CD14-positive monocyte (primary cell): ENCODE measurements at regions not wholly inside any gene's neighbourhood (a gene's known extent, or its start where the extent isn't known, plus 50 kb on each side); places are given as distances from the start of the nearest gene placed in this dataset.

Experiments used
- DNase-seq, 3 donors: peaks; one replicate each; pipeline ENCODE4 v3.0.0-alpha.2; 2011 to 2022
- H2AFZ ChIP-seq: 2 replicates; pipeline ENCODE4 v1.6.0; 2012; ENCODE audit warnings: mild to moderate bottlenecking, low read depth, low read length, inconsistent platforms; ENCODE audit not compliant: insufficient read depth, poor library complexity, severe bottlenecking
- H3K27ac ChIP-seq, 2 donors: 1 replicate in 1 of 2; 2 replicates in 1 of 2; pipeline ENCODE4 v1.5.1; 2012 to 2013; ENCODE audit warnings: low read length in 2 of 2, control low read depth in 1 of 2, inconsistent platforms in 1 of 2, low read depth in 1 of 2, mild to moderate bottlenecking in 1 of 2
- H3K27me3 ChIP-seq, 2 donors: one replicate each; pipeline versions ENCODE4 v1.6.0 to v1.6.1; 2011 to 2013; ENCODE audit warnings: low read length in 2 of 2; ENCODE audit not compliant: control insufficient read depth in 2 of 2, insufficient read depth in 2 of 2
- H3K36me3 ChIP-seq, 2 donors: replicated peaks in 1 of 2; 1 replicate in 1 of 2; 2 replicates in 1 of 2; pipeline versions ENCODE4 v1.5.1 to v1.6.1; 2012 to 2013; ENCODE audit warnings: low read length in 2 of 2, control low read depth in 1 of 2, inconsistent platforms in 1 of 2, mild to moderate bottlenecking in 1 of 2; ENCODE audit not compliant: insufficient read depth in 2 of 2, control insufficient read depth in 1 of 2
- H3K4me1 ChIP-seq, 2 donors: 1 replicate in 1 of 2; 2 replicates in 1 of 2; pipeline versions ENCODE4 v1.5.1 to v1.6.1; 2012 to 2013; ENCODE audit warnings: low read length in 2 of 2, control low read depth in 1 of 2, inconsistent platforms in 1 of 2, mild to moderate bottlenecking in 1 of 2, moderate library complexity in 1 of 2; ENCODE audit not compliant: insufficient read depth in 2 of 2, control insufficient read depth in 1 of 2
- H3K4me2 ChIP-seq: replicated peaks from 2 replicates; pipeline ENCODE3; 2012; ENCODE audit warnings: low read length, moderate library complexity, mild to moderate bottlenecking; ENCODE audit not compliant: poor library complexity, severe bottlenecking; ENCODE audit errors: extremely low read depth
- H3K4me3 ChIP-seq, 3 experiments: fragments of 200-600 bp in 1 of 3; sonication (generic) in 1 of 3; replicated peaks in 1 of 3; 1 replicate in 2 of 3; 2 replicates in 1 of 3; pipeline ENCODE4 v1.5.1; 2011 to 2013; ENCODE audit warnings: low read length in 3 of 3, mild to moderate bottlenecking in 3 of 3, control low read depth in 2 of 3, low read depth in 2 of 3, inconsistent platforms in 1 of 3, moderate library complexity in 1 of 3
- H3K79me2 ChIP-seq: 2 replicates; pipeline ENCODE4 v1.6.0; 2012; ENCODE audit warnings: mild to moderate bottlenecking, control low read depth, inconsistent platforms, low read length, moderate library complexity; ENCODE audit not compliant: insufficient read depth
- H3K9ac ChIP-seq: 2 replicates; pipeline ENCODE4 v1.6.0; 2017; ENCODE audit warnings: low read length, mild to moderate bottlenecking; ENCODE audit not compliant: insufficient read depth, poor library complexity, severe bottlenecking
- H3K9me3 ChIP-seq, 2 donors: replicated peaks in 1 of 2; 1 replicate in 1 of 2; 2 replicates in 1 of 2; pipeline versions ENCODE4 v1.5.1 to v1.6.1; 2012 to 2013; ENCODE audit warnings: low read length in 2 of 2, control low read depth in 1 of 2; ENCODE audit not compliant: control insufficient read depth in 1 of 2, insufficient read depth in 1 of 2
- H4K20me1 ChIP-seq: 2 replicates; pipeline ENCODE4 v1.6.0; 2012; ENCODE audit warnings: mild to moderate bottlenecking, low read length, control low read depth, moderate library complexity; ENCODE audit not compliant: insufficient read depth
- H3K27ac Mint-ChIP-seq, 7 donors: one replicate each; pipeline ENCODE4 v1.8.0; 2020; ENCODE audit warnings: mild to moderate bottlenecking in 7 of 7, mixed read lengths in 7 of 7, moderate library complexity in 6 of 7, inconsistent platforms in 2 of 7
- H3K27me3 Mint-ChIP-seq, 3 donors: one replicate each; pipeline ENCODE4 v1.8.0; 2021 to 2022; ENCODE audit warnings: low read depth in 3 of 3, mild to moderate bottlenecking in 3 of 3, mixed read lengths in 3 of 3, moderate library complexity in 3 of 3, inconsistent platforms in 1 of 3
- H3K36me3 Mint-ChIP-seq, 2 donors: one replicate each; pipeline ENCODE4 v1.8.0; 2020; ENCODE audit warnings: mixed read lengths in 2 of 2, inconsistent platforms in 1 of 2, mild to moderate bottlenecking in 1 of 2
- H3K4me1 Mint-ChIP-seq: one replicate; pipeline ENCODE4 v1.8.0; 2020; ENCODE audit warnings: mild to moderate bottlenecking, mixed read lengths
- H3K4me3 Mint-ChIP-seq, 2 donors: one replicate each; pipeline ENCODE4 v1.8.0; 2020; ENCODE audit warnings: mild to moderate bottlenecking in 2 of 2, mixed read lengths in 2 of 2, moderate library complexity in 1 of 2
- H3K9me3 Mint-ChIP-seq, 7 donors: one replicate each; pipeline ENCODE4 v1.8.0; 2020 to 2022; ENCODE audit warnings: mixed read lengths in 7 of 7, mild to moderate bottlenecking in 6 of 7, moderate library complexity in 6 of 7, inconsistent platforms in 2 of 7
- CTCF ChIP-seq: fragments of 200-600 bp; IDR thresholded peaks from one replicate; pipeline ENCODE4 v1.8.0; 2022; ENCODE audit warnings: antibody characterized with exemption, mild to moderate bottlenecking
- WGBS: methylation state at CpG from one replicate; pipeline ENCODE4 v1.1.5; 2013; ENCODE audit warnings: missing lambda C conversion rate; ENCODE audit not compliant: insufficient coverage; 5-methylcytosine and 5-hydroxymethylcytosine counted together
- intact Hi-C, 2 donors: fragments of 100-400 bp; cut with micrococcal nuclease; formaldehyde crosslinking; loops; one replicate each; pipeline versions ENCODE4 v1.15.0 to v1.15.1; 2023

- no peaks in the 10 kb centered on the region for H3K9me3 ChIP-seq
- H3K36me3 Mint-ChIP-seq = no peaks in the 10 kb centered on the region
- no peak for TF ChIP-seq CTCF
- H3K9me3 Mint-ChIP-seq = peaks cover 0 to 6% (median 1%) of the 10 kb centered on the region in 7 donors
- no peak overlapping the region for H3K27ac ChIP-seq
- peak overlapping the region in 1 of 2 donors; percentile 77 for H3K4me3 Mint-ChIP-seq
- intact Hi-C loops = no loop called here
- H2AFZ ChIP-seq = peak overlapping the region; percentile 26
- WGBS = 91% methylated on average over 7 of the region's 14 CpGs
- no peaks in the 10 kb centered on the region for H3K36me3 ChIP-seq
- H4K20me1 ChIP-seq = no peaks in the 10 kb centered on the region
- H3K4me3 ChIP-seq = no peak overlapping the region
- H3K4me1 ChIP-seq = peaks cover 9 to 20% of the 10 kb centered on the region in 2 donors
- peaks cover 13 to 19% (median 15%) of the 10 kb centered on the region in 3 donors for H3K27me3 Mint-ChIP-seq
- H3K27ac Mint-ChIP-seq = no peak overlapping the region
- H3K4me1 Mint-ChIP-seq = peaks cover 22% of the 10 kb centered on the region
- H3K9ac ChIP-seq = no peak overlapping the region
- DNase-seq = no peak
- no peaks in the 10 kb centered on the region for H3K79me2 ChIP-seq
- no peak overlapping the region for H3K4me2 ChIP-seq
- peaks cover 4 to 5% of the 10 kb centered on the region in 2 donors for H3K27me3 ChIP-seq
These were observed 95.1 kb upstream of the CDH5 start for GRCh38 chr16:66271074-66272060.

GRCh38 chr16:66270333-66270927, 96.1 kb upstream of the CDH5 start:
- no peaks in the 10 kb centered on the region for H3K9me3 ChIP-seq
- H3K27ac ChIP-seq = no peak overlapping the region
- H3K36me3 ChIP-seq = no peaks in the 10 kb centered on the region
- Mint-ChIP-seq H3K27ac (no peak overlapping the region), H3K4me3 (peak overlapping the region in 1 of 2 donors; percentile 77), H3K27me3 (peaks cover 15 to 21% (median 19%) of the 10 kb centered on the region in 3 donors), H3K36me3 (no peaks in the 10 kb centered on the region), H3K4me1 (peaks cover 25% of the 10 kb centered on the region), H3K9me3 (peaks cover 0 to 1% (median 0%) of the 10 kb centered on the region in 7 donors)
- peak overlapping the region; percentile 24 to 70 (median 32) for H3K4me3 ChIP-seq
- H3K4me1 ChIP-seq = peaks cover 12 to 21% of the 10 kb centered on the region in 2 donors
- DNase-seq = peak; percentile 41 to 59 (median 49)
- peak; percentile 98 for TF ChIP-seq CTCF
- no peaks in the 10 kb centered on the region for H4K20me1 ChIP-seq
- no peak overlapping the region for H3K9ac ChIP-seq
- peak overlapping the region; percentile 87 for H2AFZ ChIP-seq
- intact Hi-C loops = no loop called here
- WGBS = 13% methylated on average over 46 of the region's 48 CpGs
- H3K4me2 ChIP-seq = peak overlapping the region; percentile 72
- no peaks in the 10 kb centered on the region for H3K79me2 ChIP-seq
- H3K27me3 ChIP-seq = peaks cover 4 to 5% of the 10 kb centered on the region in 2 donors
